HEK293 (cell line): ENCODE measurements at regions not wholly inside any gene's neighbourhood (a gene's known extent, or its start where the extent isn't known, plus 50 kb on each side); places are given as distances from the start of the nearest gene placed in this dataset.

Source experiments
- CTCF ChIA-PET: fragments of 350-600 bp; formaldehyde crosslinking; extraction: SDS; loops from one replicate; lab custom pipeline; 2021; ENCODE audit warnings: antibody characterized with exemption; lab: Yijun Ruan, JAX
- POLR2A ChIA-PET: fragments of 300-600 bp; formaldehyde crosslinking; extraction: SDS; loops from one replicate; lab custom pipeline; 2020; ENCODE audit warnings: antibody characterized with exemption, inconsistent platforms; lab: Yijun Ruan, JAX
- H3K27ac ChIP-seq: fragments of 200-500 bp; sonication (Bioruptor generic); 2 replicates; pipeline ENCODE4 v1.5.1; 2014; ENCODE audit warnings: low read depth, low read length, control low read depth, inconsistent platforms; ENCODE audit errors: extremely low read depth
- H3K36me3 ChIP-seq, 2 experiments: fragments of 200-500 bp in 1 of 2; sonication (Bioruptor generic) in 1 of 2; 1 replicate in 1 of 2; 2 replicates in 1 of 2; pipeline ENCODE4 v1.5.1; 2014 to 2017; ENCODE audit warnings: inconsistent platforms in 2 of 2, low read length in 2 of 2; ENCODE audit not compliant: control insufficient read depth in 2 of 2, insufficient read depth in 1 of 2
- H3K4me1 ChIP-seq: fragments of 200-500 bp; sonication (Bioruptor generic); 2 replicates; pipeline ENCODE4 v1.5.1; 2014; ENCODE audit warnings: mild to moderate bottlenecking, low read length, inconsistent platforms; ENCODE audit not compliant: control insufficient read depth, insufficient read depth
- H3K4me3 ChIP-seq: 2 replicates; pipeline ENCODE4 v1.5.1; 2011; ENCODE audit warnings: low read depth, mild to moderate bottlenecking, control low read depth, low read length, moderate library complexity
- H3K9me3 ChIP-seq: fragments of 200-500 bp; sonication (Bioruptor generic); 2 replicates; pipeline ENCODE4 v1.5.1; 2014; ENCODE audit warnings: low read depth, low read length, inconsistent platforms; ENCODE audit not compliant: control insufficient read depth, insufficient read depth
- AEBP2 ChIP-seq: fragments of 450-650 bp; formaldehyde crosslinking; IDR thresholded peaks from 2 replicates; pipeline ENCODE4 v1.5.1; 2016; ENCODE audit warnings: missing biosample characterization, missing genetic modification characterization, borderline replicate concordance
- SCRT2 ChIP-seq: fragments of 450-650 bp; formaldehyde crosslinking; IDR thresholded peaks from 2 replicates; pipeline ENCODE4 v1.5.1; 2016; ENCODE audit warnings: missing biosample characterization, missing genetic modification characterization
- ZBTB11 ChIP-seq: fragments of 450-650 bp; formaldehyde crosslinking; conservative IDR thresholded peaks from 2 replicates; pipeline ENCODE4 v1.5.1; 2016; ENCODE audit warnings: low read depth, missing biosample characterization, missing genetic modification characterization
- ZFHX2 ChIP-seq: fragments of 450-650 bp; formaldehyde crosslinking; conservative IDR thresholded peaks from 2 replicates; pipeline ENCODE4 v1.5.1; 2016; ENCODE audit warnings: missing biosample characterization, missing genetic modification characterization
- ZNF10 ChIP-seq: fragments of 450-650 bp; formaldehyde crosslinking; IDR thresholded peaks from 2 replicates; pipeline ENCODE4 v1.5.1; 2017; ENCODE audit warnings: missing biosample characterization, missing genetic modification characterization
- ZNF140 ChIP-seq: fragments of 450-650 bp; formaldehyde crosslinking; IDR thresholded peaks from 2 replicates; pipeline ENCODE4 v1.5.1; 2016; ENCODE audit warnings: missing biosample characterization, missing genetic modification characterization
- ZNF280D ChIP-seq: fragments of 450-650 bp; formaldehyde crosslinking; IDR thresholded peaks from 2 replicates; pipeline ENCODE4 v1.5.1; 2016; ENCODE audit warnings: missing biosample characterization, missing genetic modification characterization
- ZNF513 ChIP-seq: fragments of 450-650 bp; IDR thresholded peaks from 2 replicates; pipeline ENCODE4 v1.5.1; 2018; ENCODE audit warnings: missing biosample characterization, missing genetic modification characterization
- ZNF518A ChIP-seq: fragments of 450-650 bp; formaldehyde crosslinking; conservative IDR thresholded peaks from 2 replicates; pipeline ENCODE4 v1.5.1; 2016; ENCODE audit warnings: low read depth, missing biosample characterization, missing genetic modification characterization
- ZNF596 ChIP-seq: fragments of 450-650 bp; IDR thresholded peaks from 2 replicates; pipeline ENCODE4 v1.5.0; 2018; ENCODE audit warnings: missing biosample characterization, mild to moderate bottlenecking, missing genetic modification characterization, moderate library complexity
- ZNF621 ChIP-seq: fragments of 450-650 bp; formaldehyde crosslinking; IDR thresholded peaks from 2 replicates; pipeline ENCODE4 v1.5.1; 2017; ENCODE audit warnings: missing biosample characterization, missing genetic modification characterization
- ZNF629 ChIP-seq: fragments of 450-650 bp; formaldehyde crosslinking; IDR thresholded peaks from 2 replicates; pipeline ENCODE4 v1.5.1; 2017; ENCODE audit warnings: missing biosample characterization, missing genetic modification characterization
- ZNF654 ChIP-seq: fragments of 450-650 bp; formaldehyde crosslinking; IDR thresholded peaks from 2 replicates; pipeline ENCODE4 v1.5.1; 2016; ENCODE audit warnings: low read depth, missing biosample characterization, missing genetic modification characterization
- ZNF660 ChIP-seq: fragments of 450-650 bp; IDR thresholded peaks from 2 replicates; pipeline ENCODE4 v1.5.1; 2018; ENCODE audit warnings: missing biosample characterization, mild to moderate bottlenecking, missing genetic modification characterization
- ZNF830 ChIP-seq: fragments of 450-650 bp; IDR thresholded peaks from 2 replicates; pipeline ENCODE4 v1.5.0; 2018; ENCODE audit warnings: missing biosample characterization, missing genetic modification characterization, low read depth, mild to moderate bottlenecking, moderate library complexity

GRCh38 chr6:111942561-111942960 lies 69.3 kb upstream of the FYN start:
- CTCF ChIA-PET: no interaction called here
- POLR2A ChIA-PET: interaction anchor here (0.6 kb wide), 1 partner anchor 16 kb away, joined by 5 read pairs; no protein-coding TSS in a partner anchor
- Histone ChIP-seq H3K4me1 (no peaks in the 10 kb centered on the region), H3K9me3 (no peaks in the 10 kb centered on the region), H3K36me3 (no peaks in the 10 kb centered on the region), H3K4me3 (no peak overlapping the region), H3K27ac (no peak overlapping the region)
- no peak for TF ChIP-seq ZNF513
- no peak for TF ChIP-seq ZNF654 (tag by site-specific recombination)
- TF ChIP-seq ZNF629 (tag by site-specific recombination): no peak
- TF ChIP-seq ZNF830: no peak
- no peak for TF ChIP-seq ZNF621 (tag by site-specific recombination)
- no peak for TF ChIP-seq ZFHX2 (tag by site-specific recombination)
- no peak for TF ChIP-seq ZNF10 (tag by site-specific recombination)
- TF ChIP-seq ZNF596 (tag by site-specific recombination): no peak
- no peak for TF ChIP-seq ZNF140 (tag by site-specific recombination)
- no peak for TF ChIP-seq AEBP2 (tag by site-specific recombination)
- no peak for TF ChIP-seq ZNF280D (tag by site-specific recombination)
- no peak for TF ChIP-seq SCRT2 (tag by site-specific recombination)
- no peak for TF ChIP-seq ZNF518A (tag by site-specific recombination)
- TF ChIP-seq ZNF660 (tag by site-specific recombination): no peak
- TF ChIP-seq ZBTB11 (tag by site-specific recombination): no peak
